ENCODE measurements at regions not wholly inside any gene's neighbourhood (a gene's known extent, or its start where the extent isn't known, plus 50 kb on each side); places are given as distances from the start of the nearest gene placed in this dataset.
A peak's percentile ranks its signal among the peaks of the same experiment; 100 is the strongest.

- no peak overlapping the region for H2AFZ ChIP-seq (ENCODE audit: low read depth, low read length)
- no peak for DNase-seq (ENCODE audit: low read depth)
- no peak overlapping the region for H3K4me2 ChIP-seq (ENCODE audit: low read length)
- no peaks in the 10 kb centered on the region for H3K36me3 Mint-ChIP-seq (ENCODE audit: low read depth, unreplicated experiment)
- no peak overlapping the region for H3K27ac Mint-ChIP-seq (ENCODE audit: unreplicated experiment)
- no peak for TF ChIP-seq EZH2 (IDR thresholded peaks at IDR 0.05; ENCODE audit: insufficient read depth, low read length)
- TF ChIP-seq CTCF (IDR thresholded peaks at IDR 0.05; ENCODE audit: insufficient read depth, low read depth, low read length): no peak
- no peaks in the 10 kb centered on the region for H3K27me3 ChIP-seq (ENCODE audit: insufficient read depth, low read length)
- H3K36me3 ChIP-seq (ENCODE audit: insufficient read depth, low read length): no peaks in the 10 kb centered on the region
- H3K27me3 Mint-ChIP-seq (ENCODE audit: low read depth, unreplicated experiment): no peaks in the 10 kb centered on the region
- H3K9me3 Mint-ChIP-seq (ENCODE audit: unreplicated experiment): peaks cover 3% of the 10 kb centered on the region
- H3K4me1 ChIP-seq (ENCODE audit: insufficient read depth, low read length): no peaks in the 10 kb centered on the region
- no peak overlapping the region for H3K9ac ChIP-seq (ENCODE audit: low read length)
- no peaks in the 10 kb centered on the region for H3K79me2 ChIP-seq (ENCODE audit: insufficient read depth, low read length)
- no peak overlapping the region for H3K4me3 Mint-ChIP-seq (ENCODE audit: unreplicated experiment)
- H3K27ac ChIP-seq (ENCODE audit: low read depth, low read length): no peak overlapping the region
- no peaks in the 10 kb centered on the region for H3K9me3 ChIP-seq (ENCODE audit: insufficient read depth, low read depth, low read length)
- H3K4me3 ChIP-seq (ENCODE audit: insufficient read depth, low read depth, low read length): no peak overlapping the region
- FAIRE-seq: no peak
- H3K4me1 Mint-ChIP-seq (ENCODE audit: low read depth, unreplicated experiment): peaks cover 2% of the 10 kb centered on the region
- H4K20me1 ChIP-seq (ENCODE audit: insufficient read depth, low read length): no peaks in the 10 kb centered on the region
Observed at GRCh38 chr21:27493542-27493941, 526.7 kb upstream of the ADAMTS5 start.

- Histone ChIP-seq H3K27ac (ENCODE audit: low read depth, low read length) (no peak overlapping the region), H3K4me2 (ENCODE audit: low read length) (no peak overlapping the region), H4K20me1 (ENCODE audit: insufficient read depth, low read length) (no peaks in the 10 kb centered on the region), H3K36me3 (ENCODE audit: insufficient read depth, low read length) (no peaks in the 10 kb centered on the region), H3K27me3 (ENCODE audit: insufficient read depth, low read length) (no peaks in the 10 kb centered on the region), H2AFZ (ENCODE audit: low read depth, low read length) (no peak overlapping the region), H3K9me3 (ENCODE audit: insufficient read depth, low read depth, low read length) (no peaks in the 10 kb centered on the region), H3K4me3 (ENCODE audit: insufficient read depth, low read depth, low read length) (no peak overlapping the region), H3K9ac (ENCODE audit: low read length) (no peak overlapping the region), H3K4me1 (ENCODE audit: insufficient read depth, low read length) (no peaks in the 10 kb centered on the region), H3K79me2 (ENCODE audit: insufficient read depth, low read length) (no peaks in the 10 kb centered on the region)
- no peaks in the 10 kb centered on the region for H3K27me3 Mint-ChIP-seq (ENCODE audit: low read depth, unreplicated experiment)
- H3K4me3 Mint-ChIP-seq (ENCODE audit: unreplicated experiment): no peak overlapping the region
- H3K4me1 Mint-ChIP-seq (ENCODE audit: low read depth, unreplicated experiment): no peaks in the 10 kb centered on the region
- H3K36me3 Mint-ChIP-seq (ENCODE audit: low read depth, unreplicated experiment): no peaks in the 10 kb centered on the region
- no peak for TF ChIP-seq CTCF (IDR thresholded peaks at IDR 0.05; ENCODE audit: insufficient read depth, low read depth, low read length)
- TF ChIP-seq EZH2 (IDR thresholded peaks at IDR 0.05; ENCODE audit: insufficient read depth, low read length): no peak
- H3K9me3 Mint-ChIP-seq (ENCODE audit: unreplicated experiment): peaks cover 3% of the 10 kb centered on the region
- H3K27ac Mint-ChIP-seq (ENCODE audit: unreplicated experiment): no peak overlapping the region
- FAIRE-seq: no peak
- no peak for DNase-seq (ENCODE audit: low read depth)
Observed at GRCh38 chr21:27487676-27488075, 520.8 kb upstream of the ADAMTS5 start.

- no peaks in the 10 kb centered on the region for H3K36me3 ChIP-seq (ENCODE audit: insufficient read depth, low read length)
- Mint-ChIP-seq H3K36me3 (ENCODE audit: low read depth, unreplicated experiment) (no peaks in the 10 kb centered on the region), H3K4me1 (ENCODE audit: low read depth, unreplicated experiment) (peaks cover 8% of the 10 kb centered on the region), H3K27me3 (ENCODE audit: low read depth, unreplicated experiment) (no peaks in the 10 kb centered on the region), H3K4me3 (ENCODE audit: unreplicated experiment) (no peak overlapping the region), H3K9me3 (ENCODE audit: unreplicated experiment) (no peaks in the 10 kb centered on the region), H3K27ac (ENCODE audit: unreplicated experiment) (no peak overlapping the region)
- no peaks in the 10 kb centered on the region for H3K9me3 ChIP-seq (ENCODE audit: insufficient read depth, low read depth, low read length)
- no peak for FAIRE-seq
- no peak overlapping the region for H3K27ac ChIP-seq (ENCODE audit: low read depth, low read length)
- H3K4me2 ChIP-seq (ENCODE audit: low read length): no peak overlapping the region
- H2AFZ ChIP-seq (ENCODE audit: low read depth, low read length): no peak overlapping the region
- H4K20me1 ChIP-seq (ENCODE audit: insufficient read depth, low read length): no peaks in the 10 kb centered on the region
- H3K9ac ChIP-seq (ENCODE audit: low read length): no peak overlapping the region
- no peaks in the 10 kb centered on the region for H3K27me3 ChIP-seq (ENCODE audit: insufficient read depth, low read length)
- DNase-seq (ENCODE audit: low read depth): peak; percentile 49
- no peak overlapping the region for H3K4me3 ChIP-seq (ENCODE audit: insufficient read depth, low read depth, low read length)
- H3K79me2 ChIP-seq (ENCODE audit: insufficient read depth, low read length): no peaks in the 10 kb centered on the region
- no peaks in the 10 kb centered on the region for H3K4me1 ChIP-seq (ENCODE audit: insufficient read depth, low read length)
- TF ChIP-seq EZH2 (IDR thresholded peaks at IDR 0.05; ENCODE audit: insufficient read depth, low read length) (no peak), CTCF (IDR thresholded peaks at IDR 0.05; ENCODE audit: insufficient read depth, low read depth, low read length) (no peak)
Observed at GRCh38 chr21:27480841-27481261, 514.0 kb upstream of the ADAMTS5 start.
